Liver (tissue), 8 donors: ENCODE measurements at regions not wholly inside any gene's neighbourhood (a gene's known extent, or its start where the extent isn't known, plus 50 kb on each side); places are given as distances from the start of the nearest gene placed in this dataset.

ENCODE experiments used
- DNase-seq: peaks from one replicate; pipeline ENCODE4 v3.0.0-alpha.2; 2017; ENCODE audit warnings: low spot score
- H3K27ac ChIP-seq, 2 donors: one replicate each; pipeline ENCODE4 v1.7.0; 2013; ENCODE audit warnings: inconsistent platforms in 2 of 2, low read length in 2 of 2, control low read depth in 1 of 2, low read depth in 1 of 2, mild to moderate bottlenecking in 1 of 2
- H3K27me3 ChIP-seq, 4 donors: one replicate each; pipeline versions ENCODE4 v1.6.1 to v1.7.0; 2013; ENCODE audit warnings: low read length in 3 of 4, inconsistent platforms in 1 of 4, mild to moderate bottlenecking in 1 of 4, moderate library complexity in 1 of 4; ENCODE audit not compliant: control insufficient read depth in 4 of 4, insufficient read depth in 4 of 4
- H3K36me3 ChIP-seq, 4 donors: one replicate each; pipeline versions ENCODE4 v1.6.1 to v1.7.0; 2013; ENCODE audit warnings: low read length in 3 of 4, mild to moderate bottlenecking in 3 of 4, low read depth in 1 of 4, moderate library complexity in 1 of 4; ENCODE audit not compliant: control insufficient read depth in 4 of 4, insufficient read depth in 3 of 4
- H3K4me1 ChIP-seq, 4 donors: one replicate each; pipeline versions ENCODE4 v1.6.1 to v1.7.0; 2013; ENCODE audit warnings: low read length in 3 of 4, mild to moderate bottlenecking in 3 of 4, moderate library complexity in 1 of 4; ENCODE audit not compliant: control insufficient read depth in 4 of 4, insufficient read depth in 4 of 4
- H3K4me3 ChIP-seq, 3 donors: one replicate each; pipeline versions ENCODE4 v1.6.1 to v1.7.0; 2013; ENCODE audit warnings: low read length in 3 of 3, control low read depth in 1 of 3, low read depth in 1 of 3, mild to moderate bottlenecking in 1 of 3
- H3K9ac ChIP-seq, 2 donors: one replicate each; pipeline ENCODE4 v1.7.0; 2013; ENCODE audit warnings: low read length in 2 of 2, mild to moderate bottlenecking in 2 of 2, moderate library complexity in 2 of 2, control low read depth in 1 of 2, low read depth in 1 of 2
- H3K9me3 ChIP-seq, 4 donors: one replicate each; pipeline versions ENCODE4 v1.6.1 to v1.7.0; 2013; ENCODE audit warnings: low read length in 3 of 4; ENCODE audit not compliant: control insufficient read depth in 4 of 4
- EGR1 ChIP-seq, 2 donors: IDR thresholded peaks; 2 replicates each; pipeline ENCODE4 v1.6.1; 2016 to 2018; ENCODE audit warnings: antibody characterized with exemption in 2 of 2, low read depth in 2 of 2
- FOXA2 ChIP-seq: IDR thresholded peaks from 2 replicates; pipeline ENCODE4 v1.6.1; 2016; ENCODE audit warnings: antibody characterized with exemption
- HNF4A ChIP-seq, 2 donors: conservative IDR thresholded peaks; 2 replicates each; pipeline ENCODE4 v1.6.1; 2016; ENCODE audit warnings: antibody characterized with exemption in 2 of 2, mild to moderate bottlenecking in 2 of 2
- HNF4G ChIP-seq: IDR thresholded peaks from 2 replicates; pipeline ENCODE4 v1.6.1; 2016; ENCODE audit warnings: antibody characterized with exemption
- JUND ChIP-seq, 2 donors: IDR thresholded peaks; 2 replicates each; pipeline ENCODE4 v1.6.1; 2016; ENCODE audit warnings: antibody characterized with exemption in 2 of 2
- NR2F2 ChIP-seq: IDR thresholded peaks from 2 replicates; pipeline ENCODE4 v1.6.1; 2016; ENCODE audit warnings: antibody characterized with exemption
- RAD21 ChIP-seq, 2 donors: IDR thresholded peaks; 2 replicates each; pipeline ENCODE4 v1.6.1; 2016; ENCODE audit warnings: antibody characterized with exemption in 2 of 2, mild to moderate bottlenecking in 2 of 2
- RXRA ChIP-seq, 2 donors: IDR thresholded peaks; 2 replicates each; pipeline ENCODE4 v1.6.1; 2017 to 2018; ENCODE audit warnings: antibody characterized with exemption in 2 of 2, mild to moderate bottlenecking in 1 of 2
- SP1 ChIP-seq: IDR thresholded peaks from 2 replicates; pipeline ENCODE4 v1.6.1; 2018; ENCODE audit warnings: antibody characterized with exemption, mild to moderate bottlenecking
- TAF1 ChIP-seq: conservative IDR thresholded peaks from 2 replicates; pipeline ENCODE4 v1.6.1; 2016; ENCODE audit warnings: antibody characterized with exemption, mild to moderate bottlenecking
- YY1 ChIP-seq: IDR thresholded peaks from 2 replicates; pipeline ENCODE4 v1.6.1; 2016; ENCODE audit warnings: antibody characterized with exemption, mild to moderate bottlenecking
- WGBS: extraction: QIAGEN DNeasy Blood & Tissue Kit; methylation state at CpG from one replicate; pipeline ENCODE4 v1.1.7; 2013; 5-methylcytosine and 5-hydroxymethylcytosine counted together
- TF ChIP-seq, protein P1 (sequence below): IDR thresholded peaks from 2 replicates; pipeline ENCODE4 v1.6.1; 2016; ENCODE audit warnings: antibody characterized with exemption
- TF ChIP-seq, protein P2 (sequence below): IDR thresholded peaks from 2 replicates; pipeline ENCODE4 v1.6.1; 2016; ENCODE audit warnings: antibody characterized with exemption, mild to moderate bottlenecking
- TF ChIP-seq, protein P3 (sequence below): IDR thresholded peaks from 2 replicates; pipeline ENCODE4 v1.6.1; 2016; ENCODE audit warnings: antibody characterized with exemption
- TF ChIP-seq, protein P4 (sequence below): fragments of 150-350 bp; IDR thresholded peaks from 2 replicates; pipeline ENCODE4 v1.5.1; 2017; ENCODE audit warnings: improper control_type of control experiment, low read depth, low read length; ENCODE audit not compliant: missing input control
- TF ChIP-seq, protein P5 (sequence below): IDR thresholded peaks from 2 replicates; pipeline ENCODE4 v1.6.1; 2016; ENCODE audit warnings: antibody characterized with exemption
- donor health status: healthy.
- donor health status: healthy.
- donor health status: healthy.
- donor health status: healthy.
- donor health status: healthy.

DNA sequence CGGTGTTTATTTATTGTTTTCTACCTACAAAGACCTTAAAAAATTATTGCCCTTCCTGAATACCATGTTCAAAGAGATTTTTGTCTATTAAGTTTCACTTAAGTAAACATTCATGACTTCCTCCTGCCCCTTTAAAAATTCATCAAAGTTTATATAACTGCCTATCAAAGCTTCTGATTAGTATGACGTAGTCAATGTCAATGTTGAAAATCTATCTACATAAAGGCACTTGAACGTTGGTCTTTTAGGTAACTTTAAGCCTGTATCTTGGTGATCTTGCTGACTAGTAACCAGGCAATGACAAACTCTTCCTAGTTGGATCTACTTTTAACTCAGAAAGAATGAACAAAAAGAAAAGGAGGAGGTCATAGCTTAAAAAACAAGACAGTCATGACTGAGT, 97.2 kb downstream of the MAIP1 start:
- H3K36me3 ChIP-seq, result no peaks in the 10 kb centered on the region
- WGBS, result 69% methylated on average over 3 of the region's 3 CpGs
- H3K9me3 ChIP-seq, result no peaks in the 10 kb centered on the region
- H3K4me1 ChIP-seq, result peaks cover 0 to 21% (median 2%) of the 10 kb centered on the region in 4 donors
- DNase-seq, result no peak
- no peak overlapping the region for H3K9ac ChIP-seq
- TF ChIP-seq RAD21 (IDR thresholded peaks at IDR 0.05) (no peak), JUND (IDR thresholded peaks at IDR 0.05) (no peak), HNF4A (conservative IDR thresholded peaks at IDR 0.05) (no peak), HNF4G (no peak), EGR1 (IDR thresholded peaks at IDR 0.05; ENCODE audit: low read depth in 2 of 2) (no peak), TAF1 (no peak), SP1 (no peak), RXRA (IDR thresholded peaks at IDR 0.05) (no peak)
- TF ChIP-seq, protein P1, sequence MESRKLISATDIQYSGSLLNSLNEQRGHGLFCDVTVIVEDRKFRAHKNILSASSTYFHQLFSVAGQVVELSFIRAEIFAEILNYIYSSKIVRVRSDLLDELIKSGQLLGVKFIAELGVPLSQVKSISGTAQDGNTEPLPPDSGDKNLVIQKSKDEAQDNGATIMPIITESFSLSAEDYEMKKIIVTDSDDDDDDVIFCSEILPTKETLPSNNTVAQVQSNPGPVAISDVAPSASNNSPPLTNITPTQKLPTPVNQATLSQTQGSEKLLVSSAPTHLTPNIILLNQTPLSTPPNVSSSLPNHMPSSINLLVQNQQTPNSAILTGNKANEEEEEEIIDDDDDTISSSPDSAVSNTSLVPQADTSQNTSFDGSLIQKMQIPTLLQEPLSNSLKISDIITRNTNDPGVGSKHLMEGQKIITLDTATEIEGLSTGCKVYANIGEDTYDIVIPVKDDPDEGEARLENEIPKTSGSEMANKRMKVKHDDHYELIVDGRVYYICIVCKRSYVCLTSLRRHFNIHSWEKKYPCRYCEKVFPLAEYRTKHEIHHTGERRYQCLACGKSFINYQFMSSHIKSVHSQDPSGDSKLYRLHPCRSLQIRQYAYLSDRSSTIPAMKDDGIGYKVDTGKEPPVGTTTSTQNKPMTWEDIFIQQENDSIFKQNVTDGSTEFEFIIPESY, result no peak
- H3K27me3 ChIP-seq, result no peaks in the 10 kb centered on the region
- no peak overlapping the region for H3K27ac ChIP-seq
- H3K4me3 ChIP-seq, result no peak overlapping the region

DNA sequence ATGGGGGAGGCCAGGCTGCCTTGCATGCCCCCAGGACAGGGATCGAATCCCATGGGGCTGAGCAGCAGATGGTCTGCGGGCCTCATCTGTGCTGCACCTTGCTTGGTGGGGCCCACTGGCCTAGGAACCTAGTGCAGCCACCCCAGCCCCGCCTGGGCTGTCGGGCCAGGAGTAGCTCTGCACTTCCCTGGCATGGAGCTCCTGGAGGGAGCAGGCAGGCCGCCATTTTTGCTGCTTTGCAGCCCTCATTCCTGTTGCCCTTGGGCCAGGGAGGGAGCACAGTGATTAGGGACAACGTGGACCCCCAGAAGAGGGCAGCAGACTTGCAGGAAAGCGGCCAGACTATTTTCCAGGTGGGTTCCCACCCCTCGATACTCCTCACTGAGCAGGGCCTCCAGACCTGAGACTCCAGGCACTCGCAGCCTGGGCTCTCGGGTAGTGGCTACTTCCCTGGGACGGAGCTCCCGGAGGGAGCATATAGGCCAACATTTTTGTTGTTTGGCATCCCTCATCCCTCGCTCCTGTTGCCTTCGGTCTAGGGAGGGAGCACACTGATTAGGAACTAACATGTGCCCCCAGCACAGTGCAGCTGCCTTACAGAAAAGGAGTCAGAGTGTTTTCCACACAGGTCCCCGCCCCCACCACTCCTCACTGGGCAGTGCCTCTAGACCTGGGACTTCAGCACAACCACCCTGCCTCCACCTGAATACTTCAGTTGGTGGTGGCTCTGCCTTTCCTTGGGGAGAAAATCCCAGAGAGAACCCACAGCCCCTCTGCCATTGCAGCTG, 99.5 kb downstream of the MAIP1 start:
- no peak overlapping the region for H3K9ac ChIP-seq
- H3K27ac ChIP-seq, result no peak overlapping the region
- H3K27me3 ChIP-seq, result no peaks in the 10 kb centered on the region
- H3K4me1 ChIP-seq, result peaks cover 0 to 17% (median 2%) of the 10 kb centered on the region in 4 donors
- 93% methylated on average over 15 of the region's 15 CpGs for WGBS
- TF ChIP-seq RXRA (IDR thresholded peaks at IDR 0.05) (no peak), NR2F2 (no peak), RAD21 (IDR thresholded peaks at IDR 0.05) (no peak), HNF4G (no peak), FOXA2 (no peak), YY1 (no peak), JUND (IDR thresholded peaks at IDR 0.05) (no peak), TAF1 (no peak)
- TF ChIP-seq, protein P2, sequence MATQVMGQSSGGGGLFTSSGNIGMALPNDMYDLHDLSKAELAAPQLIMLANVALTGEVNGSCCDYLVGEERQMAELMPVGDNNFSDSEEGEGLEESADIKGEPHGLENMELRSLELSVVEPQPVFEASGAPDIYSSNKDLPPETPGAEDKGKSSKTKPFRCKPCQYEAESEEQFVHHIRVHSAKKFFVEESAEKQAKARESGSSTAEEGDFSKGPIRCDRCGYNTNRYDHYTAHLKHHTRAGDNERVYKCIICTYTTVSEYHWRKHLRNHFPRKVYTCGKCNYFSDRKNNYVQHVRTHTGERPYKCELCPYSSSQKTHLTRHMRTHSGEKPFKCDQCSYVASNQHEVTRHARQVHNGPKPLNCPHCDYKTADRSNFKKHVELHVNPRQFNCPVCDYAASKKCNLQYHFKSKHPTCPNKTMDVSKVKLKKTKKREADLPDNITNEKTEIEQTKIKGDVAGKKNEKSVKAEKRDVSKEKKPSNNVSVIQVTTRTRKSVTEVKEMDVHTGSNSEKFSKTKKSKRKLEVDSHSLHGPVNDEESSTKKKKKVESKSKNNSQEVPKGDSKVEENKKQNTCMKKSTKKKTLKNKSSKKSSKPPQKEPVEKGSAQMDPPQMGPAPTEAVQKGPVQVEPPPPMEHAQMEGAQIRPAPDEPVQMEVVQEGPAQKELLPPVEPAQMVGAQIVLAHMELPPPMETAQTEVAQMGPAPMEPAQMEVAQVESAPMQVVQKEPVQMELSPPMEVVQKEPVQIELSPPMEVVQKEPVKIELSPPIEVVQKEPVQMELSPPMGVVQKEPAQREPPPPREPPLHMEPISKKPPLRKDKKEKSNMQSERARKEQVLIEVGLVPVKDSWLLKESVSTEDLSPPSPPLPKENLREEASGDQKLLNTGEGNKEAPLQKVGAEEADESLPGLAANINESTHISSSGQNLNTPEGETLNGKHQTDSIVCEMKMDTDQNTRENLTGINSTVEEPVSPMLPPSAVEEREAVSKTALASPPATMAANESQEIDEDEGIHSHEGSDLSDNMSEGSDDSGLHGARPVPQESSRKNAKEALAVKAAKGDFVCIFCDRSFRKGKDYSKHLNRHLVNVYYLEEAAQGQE, result no peak
- TF ChIP-seq, protein P3, sequence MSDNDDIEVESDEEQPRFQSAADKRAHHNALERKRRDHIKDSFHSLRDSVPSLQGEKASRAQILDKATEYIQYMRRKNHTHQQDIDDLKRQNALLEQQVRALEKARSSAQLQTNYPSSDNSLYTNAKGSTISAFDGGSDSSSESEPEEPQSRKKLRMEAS, result no peak
- TF ChIP-seq, protein P4, sequence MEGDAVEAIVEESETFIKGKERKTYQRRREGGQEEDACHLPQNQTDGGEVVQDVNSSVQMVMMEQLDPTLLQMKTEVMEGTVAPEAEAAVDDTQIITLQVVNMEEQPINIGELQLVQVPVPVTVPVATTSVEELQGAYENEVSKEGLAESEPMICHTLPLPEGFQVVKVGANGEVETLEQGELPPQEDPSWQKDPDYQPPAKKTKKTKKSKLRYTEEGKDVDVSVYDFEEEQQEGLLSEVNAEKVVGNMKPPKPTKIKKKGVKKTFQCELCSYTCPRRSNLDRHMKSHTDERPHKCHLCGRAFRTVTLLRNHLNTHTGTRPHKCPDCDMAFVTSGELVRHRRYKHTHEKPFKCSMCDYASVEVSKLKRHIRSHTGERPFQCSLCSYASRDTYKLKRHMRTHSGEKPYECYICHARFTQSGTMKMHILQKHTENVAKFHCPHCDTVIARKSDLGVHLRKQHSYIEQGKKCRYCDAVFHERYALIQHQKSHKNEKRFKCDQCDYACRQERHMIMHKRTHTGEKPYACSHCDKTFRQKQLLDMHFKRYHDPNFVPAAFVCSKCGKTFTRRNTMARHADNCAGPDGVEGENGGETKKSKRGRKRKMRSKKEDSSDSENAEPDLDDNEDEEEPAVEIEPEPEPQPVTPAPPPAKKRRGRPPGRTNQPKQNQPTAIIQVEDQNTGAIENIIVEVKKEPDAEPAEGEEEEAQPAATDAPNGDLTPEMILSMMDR, result no peak
- TF ChIP-seq, protein P5, sequence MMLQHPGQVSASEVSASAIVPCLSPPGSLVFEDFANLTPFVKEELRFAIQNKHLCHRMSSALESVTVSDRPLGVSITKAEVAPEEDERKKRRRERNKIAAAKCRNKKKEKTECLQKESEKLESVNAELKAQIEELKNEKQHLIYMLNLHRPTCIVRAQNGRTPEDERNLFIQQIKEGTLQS, result no peak
- no peak overlapping the region for H3K4me3 ChIP-seq
- DNase-seq, result no peak
- H3K36me3 ChIP-seq, result no peaks in the 10 kb centered on the region
- no peaks in the 10 kb centered on the region for H3K9me3 ChIP-seq
